Glutamatergic neuron (in vitro differentiated cells): ENCODE measurements at regions not wholly inside any gene's neighbourhood (a gene's known extent, or its start where the extent isn't known, plus 50 kb on each side); places are given as distances from the start of the nearest gene placed in this dataset.

ENCODE experiments used
- DNase-seq: peaks from one replicate; pipeline ENCODE4 v3.0.0; 2022
- H3K27ac Mint-ChIP-seq: one replicate; pipeline ENCODE4 v1.8.0; 2020; ENCODE audit warnings: mild to moderate bottlenecking, mixed read lengths, inconsistent platforms; ENCODE audit not compliant: unreplicated experiment
- H3K27me3 Mint-ChIP-seq: one replicate; pipeline ENCODE4 v1.8.0; 2020; ENCODE audit warnings: mild to moderate bottlenecking, moderate library complexity, mixed read lengths, inconsistent platforms; ENCODE audit not compliant: unreplicated experiment
- H3K36me3 Mint-ChIP-seq: one replicate; pipeline ENCODE4 v1.8.0; 2020; ENCODE audit warnings: mild to moderate bottlenecking, mixed read lengths, inconsistent platforms; ENCODE audit not compliant: unreplicated experiment
- H3K4me1 Mint-ChIP-seq: one replicate; pipeline ENCODE4 v1.8.0; 2020; ENCODE audit warnings: mild to moderate bottlenecking, low read depth, mixed read lengths, inconsistent platforms; ENCODE audit not compliant: unreplicated experiment
- H3K4me3 Mint-ChIP-seq: one replicate; pipeline ENCODE4 v1.8.0; 2020; ENCODE audit warnings: mild to moderate bottlenecking, mixed read lengths, inconsistent platforms; ENCODE audit not compliant: unreplicated experiment
- H3K9me3 Mint-ChIP-seq: one replicate; pipeline ENCODE4 v1.8.0; 2020; ENCODE audit warnings: mild to moderate bottlenecking, moderate library complexity, mixed read lengths, inconsistent platforms; ENCODE audit not compliant: unreplicated experiment
- TF ChIP-seq, protein P1 (sequence below): fragments of 200-600 bp; sonication (generic); IDR thresholded peaks from one replicate; pipeline ENCODE4 v1.5.0; 2021; ENCODE audit not compliant: partially characterized antibody, unreplicated experiment

DNA sequence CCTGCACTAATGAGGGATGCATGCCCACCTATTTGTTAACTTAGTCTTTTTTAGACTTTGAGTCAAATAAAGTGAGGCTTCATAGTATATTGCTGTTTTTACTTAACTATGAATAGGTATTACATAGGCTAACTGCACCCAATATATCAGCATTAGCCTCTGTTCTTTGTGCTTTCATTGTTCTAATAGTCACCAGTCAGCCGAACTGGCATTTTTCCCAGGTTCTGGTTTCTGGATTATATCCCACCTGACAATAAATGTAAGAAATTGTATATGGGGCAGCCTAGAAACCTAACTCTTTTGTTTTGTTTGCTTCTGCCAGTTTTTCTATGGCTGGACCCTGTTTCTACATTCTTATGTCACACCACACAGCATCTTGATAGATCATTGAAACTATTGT lies 1672.4 kb upstream of the LRRTM1 start:
- TF ChIP-seq, protein P1, sequence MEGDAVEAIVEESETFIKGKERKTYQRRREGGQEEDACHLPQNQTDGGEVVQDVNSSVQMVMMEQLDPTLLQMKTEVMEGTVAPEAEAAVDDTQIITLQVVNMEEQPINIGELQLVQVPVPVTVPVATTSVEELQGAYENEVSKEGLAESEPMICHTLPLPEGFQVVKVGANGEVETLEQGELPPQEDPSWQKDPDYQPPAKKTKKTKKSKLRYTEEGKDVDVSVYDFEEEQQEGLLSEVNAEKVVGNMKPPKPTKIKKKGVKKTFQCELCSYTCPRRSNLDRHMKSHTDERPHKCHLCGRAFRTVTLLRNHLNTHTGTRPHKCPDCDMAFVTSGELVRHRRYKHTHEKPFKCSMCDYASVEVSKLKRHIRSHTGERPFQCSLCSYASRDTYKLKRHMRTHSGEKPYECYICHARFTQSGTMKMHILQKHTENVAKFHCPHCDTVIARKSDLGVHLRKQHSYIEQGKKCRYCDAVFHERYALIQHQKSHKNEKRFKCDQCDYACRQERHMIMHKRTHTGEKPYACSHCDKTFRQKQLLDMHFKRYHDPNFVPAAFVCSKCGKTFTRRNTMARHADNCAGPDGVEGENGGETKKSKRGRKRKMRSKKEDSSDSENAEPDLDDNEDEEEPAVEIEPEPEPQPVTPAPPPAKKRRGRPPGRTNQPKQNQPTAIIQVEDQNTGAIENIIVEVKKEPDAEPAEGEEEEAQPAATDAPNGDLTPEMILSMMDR: no peak
- no peak overlapping the region for H3K27ac Mint-ChIP-seq
- no peaks in the 10 kb centered on the region for H3K36me3 Mint-ChIP-seq
- H3K9me3 Mint-ChIP-seq: no peaks in the 10 kb centered on the region
- peaks cover 2% of the 10 kb centered on the region for H3K27me3 Mint-ChIP-seq
- H3K4me3 Mint-ChIP-seq: no peak overlapping the region
- no peak for DNase-seq
- H3K4me1 Mint-ChIP-seq: no peaks in the 10 kb centered on the region

DNA sequence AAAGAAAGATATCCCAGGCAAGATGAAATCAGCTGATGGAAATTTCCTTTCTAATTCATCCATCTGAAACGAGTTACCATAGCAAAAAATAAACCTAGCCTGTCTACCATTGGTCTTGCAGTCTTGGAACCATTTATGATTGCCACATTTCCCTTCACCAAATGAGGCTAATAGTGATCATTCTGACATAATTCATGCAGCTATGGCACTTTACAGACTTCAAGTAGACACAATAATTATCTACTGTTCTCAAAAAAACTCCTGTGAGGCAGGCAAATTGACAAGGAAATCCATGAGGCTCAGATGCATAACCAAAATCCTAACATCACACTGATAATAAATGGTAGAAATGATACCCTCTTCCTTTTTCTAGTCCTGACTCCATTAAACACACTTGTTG lies 1669.7 kb upstream of the LRRTM1 start:
- no peaks in the 10 kb centered on the region for H3K4me1 Mint-ChIP-seq
- no peak overlapping the region for H3K27ac Mint-ChIP-seq
- H3K27me3 Mint-ChIP-seq: peaks cover 2% of the 10 kb centered on the region
- TF ChIP-seq, protein P1: no peak
- no peaks in the 10 kb centered on the region for H3K36me3 Mint-ChIP-seq
- H3K4me3 Mint-ChIP-seq: no peak overlapping the region
- H3K9me3 Mint-ChIP-seq: no peaks in the 10 kb centered on the region
- DNase-seq: no peak

DNA sequence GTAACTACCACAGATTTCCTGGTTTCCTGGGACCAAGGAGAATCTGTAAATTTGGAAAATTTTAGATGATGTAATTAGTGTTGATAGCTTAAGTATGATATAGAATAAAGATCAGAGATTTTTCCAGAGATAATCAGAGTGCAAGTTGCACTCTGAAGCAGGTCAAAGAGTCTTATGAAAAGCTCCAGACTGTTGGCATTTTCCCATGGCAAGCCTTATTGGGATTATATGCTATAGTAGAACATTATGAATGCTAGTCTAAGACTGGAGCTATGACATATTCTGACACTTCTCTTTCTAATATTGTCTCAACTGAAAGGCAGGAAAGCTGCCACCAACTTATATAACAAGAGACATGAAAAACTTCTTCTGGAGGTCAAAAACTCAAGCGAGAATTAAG lies 1638.3 kb upstream of the LRRTM1 start:
- Mint-ChIP-seq H3K9me3 (peaks cover 5% of the 10 kb centered on the region), H3K4me3 (no peak overlapping the region), H3K27ac (no peak overlapping the region), H3K27me3 (no peaks in the 10 kb centered on the region), H3K4me1 (no peaks in the 10 kb centered on the region), H3K36me3 (no peaks in the 10 kb centered on the region)
- TF ChIP-seq, protein P1: no peak
- DNase-seq: no peak

DNA sequence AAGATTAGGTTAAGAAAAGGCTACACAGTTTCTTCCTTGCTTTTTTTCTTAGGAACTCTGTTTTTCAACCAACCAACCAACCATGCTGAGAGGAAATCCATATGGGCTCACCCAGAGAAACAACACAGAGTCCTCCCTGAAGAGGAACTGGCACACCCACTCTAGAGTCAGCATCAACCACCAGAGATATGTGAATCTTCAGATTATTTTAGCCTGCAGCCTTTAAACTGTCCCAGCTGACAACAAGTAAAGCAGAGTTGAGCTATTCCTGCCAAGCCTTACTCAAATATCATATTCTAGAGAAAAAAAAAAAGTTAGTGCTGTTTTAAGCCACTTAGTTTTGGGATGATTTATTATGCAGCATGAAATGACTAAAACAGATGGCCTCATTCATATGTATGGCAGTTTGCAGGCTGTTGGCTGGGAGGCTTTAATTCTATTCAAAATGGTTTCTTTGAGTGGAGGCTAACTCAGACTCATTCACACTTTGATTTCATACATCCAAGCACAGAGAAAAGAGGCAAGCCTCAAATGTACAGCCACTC lies 1637.7 kb upstream of the LRRTM1 start:
- TF ChIP-seq, protein P1: no peak

DNA sequence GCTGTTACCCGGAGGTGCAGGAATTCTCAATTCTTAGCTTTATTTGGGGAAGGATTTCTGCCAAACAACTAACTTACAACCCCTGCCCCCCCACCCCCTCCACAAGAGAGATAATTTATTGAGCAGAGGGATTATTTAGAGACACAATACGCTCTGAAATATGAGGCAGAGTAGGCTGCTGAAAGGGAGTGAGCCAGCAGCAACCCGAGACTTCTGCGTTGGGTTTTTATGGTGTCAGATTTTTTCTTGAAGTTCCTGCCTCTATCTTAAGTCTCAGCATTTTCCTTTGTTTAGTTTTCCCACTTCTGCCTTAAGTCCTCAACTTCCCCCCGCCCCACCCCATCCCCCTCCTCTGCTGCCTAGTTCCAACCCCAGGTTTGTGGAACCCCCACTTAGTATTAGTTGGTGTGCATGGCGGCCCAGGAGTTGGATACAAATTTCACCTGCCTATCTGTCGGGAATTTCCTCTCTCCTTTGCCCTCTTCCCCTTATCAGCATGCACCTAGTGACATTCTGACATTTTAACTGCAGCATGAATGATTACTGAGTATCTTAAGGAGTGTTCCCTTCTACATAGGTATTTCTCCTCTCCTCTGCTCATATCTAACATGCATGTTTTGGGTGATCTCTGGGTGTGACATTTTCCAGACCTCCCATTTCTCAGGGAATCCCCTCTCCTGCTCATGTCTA lies 1635.9 kb upstream of the LRRTM1 start:
- Mint-ChIP-seq H3K4me1 (no peaks in the 10 kb centered on the region), H3K4me3 (no peak overlapping the region), H3K27me3 (no peaks in the 10 kb centered on the region), H3K27ac (no peak overlapping the region), H3K9me3 (peaks cover 1% of the 10 kb centered on the region), H3K36me3 (no peaks in the 10 kb centered on the region)
- TF ChIP-seq, protein P1: no peak
- DNase-seq: no peak

More for the DNA sequence above, 1637.7 kb upstream of the LRRTM1 start:
- no peaks in the 10 kb centered on the region for H3K4me1 Mint-ChIP-seq
- no peak overlapping the region for H3K4me3 Mint-ChIP-seq
- no peak for DNase-seq
- no peaks in the 10 kb centered on the region for H3K27me3 Mint-ChIP-seq
- H3K9me3 Mint-ChIP-seq: peaks cover 5% of the 10 kb centered on the region
- H3K27ac Mint-ChIP-seq: no peak overlapping the region
- no peaks in the 10 kb centered on the region for H3K36me3 Mint-ChIP-seq
